Endothelial cell of umbilical vein (primary cell): ENCODE measurements at regions not wholly inside any gene's neighbourhood (a gene's known extent, or its start where the extent isn't known, plus 50 kb on each side); places are given as distances from the start of the nearest gene placed in this dataset.

Experiments used
- BruUV-seq: library from RNA; stranded (reverse); fragments of 400-500 nt; replicated peaks from 2 replicates; lab custom pipeline; 2021; lab: Mats Ljungman, UMichigan
- CTCF ChIA-PET: fragments of 300-600, 350-600 bp; sonication (Branson Sonifier 250); formaldehyde crosslinking; loops from one replicate; lab custom pipeline; 2021; ENCODE audit warnings: antibody characterized with exemption, inconsistent platforms; lab: Charles Lee
- POLR2A ChIA-PET: fragments of 300-600, 350-600 bp; sonication (Branson Sonifier 250); formaldehyde crosslinking; loops from one replicate; lab custom pipeline; 2021; ENCODE audit warnings: antibody characterized with exemption, inconsistent platforms; lab: Charles Lee
- DNase-seq: peaks from one replicate; pipeline ENCODE4 v3.0.0-alpha.2; 2011; ENCODE audit warnings: low read depth, low spot score
- FAIRE-seq: peaks from 2 replicates; lab custom pipeline; 2011; peaks lifted over from hg19 to GRCh38; lab: Jason Lieb, UNC
- H2AFZ ChIP-seq: 2 replicates; pipeline ENCODE4 v1.6.0; 2012; ENCODE audit warnings: low read depth, low read length, control low read depth, inconsistent platforms
- H3K27ac ChIP-seq: 2 replicates; pipeline ENCODE4 v1.5.1; 2011; ENCODE audit warnings: low read depth, mild to moderate bottlenecking, control low read depth, low read length, moderate library complexity; ENCODE audit not compliant: insufficient read depth
- H3K27me3 ChIP-seq, 2 experiments: 2 replicates each; pipeline versions ENCODE4 v1.6.0 to v1.6.1; 2011; ENCODE audit warnings: low read length in 2 of 2, mixed read lengths in 1 of 2; ENCODE audit not compliant: control insufficient read depth in 2 of 2, insufficient read depth in 2 of 2
- H3K36me3 ChIP-seq, 2 experiments: 2 replicates in 1 of 2; 3 replicates in 1 of 2; pipeline ENCODE4 v1.5.1; 2011; ENCODE audit warnings: low read length in 2 of 2, mild to moderate bottlenecking in 1 of 2, moderate library complexity in 1 of 2; ENCODE audit not compliant: control insufficient read depth in 2 of 2, insufficient read depth in 2 of 2; ENCODE audit errors: extremely low read depth in 1 of 2
- H3K4me1 ChIP-seq: 3 replicates; pipeline ENCODE4 v1.5.1; 2011; ENCODE audit warnings: mild to moderate bottlenecking, low read length; ENCODE audit not compliant: control insufficient read depth, insufficient read depth; ENCODE audit errors: extremely low read depth
- H3K4me2 ChIP-seq: 2 replicates; pipeline ENCODE4 v1.6.1; 2011; ENCODE audit warnings: low read length, control low read depth, mixed read lengths; ENCODE audit not compliant: insufficient read depth
- H3K4me3 ChIP-seq, 3 experiments: fragments of 200-600 bp in 1 of 3; sonication (generic), shearing (Covaris generic) in 1 of 3; replicated peaks in 1 of 3; 2 replicates each; pipeline ENCODE4 v1.5.1; 2011 to 2016; ENCODE audit warnings: control low read depth in 3 of 3, low read length in 3 of 3, mild to moderate bottlenecking in 2 of 3, inconsistent platforms in 1 of 3, low read depth in 1 of 3, moderate library complexity in 1 of 3; ENCODE audit not compliant: insufficient read depth in 1 of 3
- H3K79me2 ChIP-seq: 2 replicates; pipeline ENCODE4 v1.6.0; 2012; ENCODE audit warnings: low read length, inconsistent platforms; ENCODE audit not compliant: control insufficient read depth, insufficient read depth
- H3K9ac ChIP-seq: replicated peaks from 2 replicates; pipeline ENCODE3; 2011; ENCODE audit warnings: low read length, control low read depth; ENCODE audit not compliant: insufficient read depth; ENCODE audit errors: extremely low read depth
- H3K9me1 ChIP-seq: replicated peaks from 3 replicates; pipeline ENCODE4 v1.6.0; 2011; ENCODE audit warnings: mild to moderate bottlenecking, low read length; ENCODE audit not compliant: control insufficient read depth, insufficient read depth; ENCODE audit errors: extremely low read depth
- H3K9me3 ChIP-seq: replicated peaks from 2 replicates; pipeline ENCODE4 v1.5.1; 2012; ENCODE audit warnings: low read length, inconsistent platforms; ENCODE audit not compliant: control insufficient read depth, insufficient read depth
- H4K20me1 ChIP-seq: replicated peaks from 2 replicates; pipeline ENCODE3; 2011; ENCODE audit warnings: mild to moderate bottlenecking, low read length; ENCODE audit not compliant: control insufficient read depth, insufficient read depth; ENCODE audit errors: extremely low read depth
- CTCF ChIP-seq, 2 donors: IDR thresholded peaks; 1 replicate in 1 of 2; 2 replicates in 1 of 2; pipeline ENCODE4 v1.5.1; 2011; ENCODE audit warnings: low read length in 2 of 2, mild to moderate bottlenecking in 2 of 2, moderate library complexity in 2 of 2, control low read depth in 1 of 2, inconsistent platforms in 1 of 2, low read depth in 1 of 2; ENCODE audit not compliant: insufficient read depth in 1 of 2; ENCODE audit errors: extremely low read depth in 1 of 2
- EZH2 ChIP-seq: IDR thresholded peaks from 2 replicates; pipeline ENCODE4 v1.6.1; 2012; ENCODE audit warnings: borderline replicate concordance, low read depth, mild to moderate bottlenecking, moderate library complexity, low read length, inconsistent platforms; ENCODE audit not compliant: severe bottlenecking
- GATA2 ChIP-seq: IDR thresholded peaks from 2 replicates; pipeline ENCODE4 v1.7.0; 2011; ENCODE audit warnings: low read depth, mild to moderate bottlenecking, moderate library complexity, mixed read lengths, low read length; ENCODE audit not compliant: insufficient read length, insufficient read depth
- MAX ChIP-seq: IDR thresholded peaks from 2 replicates; pipeline ENCODE4 v1.6.1; 2011; ENCODE audit not compliant: insufficient read depth, insufficient read length
- dilution Hi-C: fragments of 300-500 bp; cut with MboI; formaldehyde crosslinking; loops from one replicate; pipeline ENCODE4 v1.15.0; 2019; ENCODE audit warnings: low sequenced_read_pairs; ENCODE audit not compliant: extremely low pct_ligation_motif_present
- intact Hi-C: fragments of 100-400 bp; cut with micrococcal nuclease; formaldehyde crosslinking; loops from one replicate; pipeline ENCODE4 v1.10.0; 2022

DNA sequence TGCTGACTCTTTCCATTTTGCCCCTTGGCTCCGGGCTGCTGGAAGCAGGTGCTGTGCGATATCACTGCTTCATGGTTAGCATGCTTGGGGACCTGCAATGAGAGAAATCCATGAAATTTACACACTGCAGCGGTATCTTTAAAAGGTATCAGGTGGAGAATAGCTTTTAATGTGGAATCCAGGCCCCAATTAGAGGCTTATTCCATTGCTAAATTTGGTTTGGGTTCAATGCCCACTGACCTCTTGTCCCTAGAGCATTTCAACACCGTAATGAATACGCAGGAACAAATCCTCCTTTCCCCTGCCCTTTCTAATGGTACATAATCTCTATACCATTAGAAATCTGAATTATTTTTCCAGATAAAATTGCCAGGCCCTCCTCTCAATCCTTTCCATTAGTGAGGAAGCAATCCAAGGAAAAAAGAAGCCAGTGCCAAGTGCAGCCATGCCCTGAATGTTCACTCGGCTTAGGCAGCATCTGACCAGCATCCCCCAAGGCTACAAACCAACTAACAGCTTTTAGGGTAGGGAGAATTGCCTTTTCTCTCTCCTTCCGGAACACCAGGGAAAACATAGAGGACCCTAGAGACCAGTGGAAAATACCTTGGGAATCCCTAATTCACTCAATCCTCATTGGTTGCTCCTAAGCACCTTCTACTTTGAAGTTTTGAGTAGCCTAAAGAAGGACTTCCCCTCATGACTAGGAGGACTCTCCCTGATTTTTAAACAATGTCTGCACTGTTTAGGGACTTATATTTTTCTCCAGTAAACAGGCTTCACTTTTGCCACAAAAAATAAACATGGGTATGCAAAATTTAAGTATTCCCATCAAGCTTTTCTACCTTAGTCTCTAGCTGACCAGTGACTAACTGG is 143.1 kb downstream of the QRSL1 start:
- FAIRE-seq (no peak), DNase-seq (no peak)
- no peaks in the 10 kb centered on the region for H3K79me2 ChIP-seq
- no peak overlapping the region for H2AFZ ChIP-seq
- no peak overlapping the region for H3K4me2 ChIP-seq
- H3K4me1 ChIP-seq = no peaks in the 10 kb centered on the region
- BruUV-seq = no TSS peak
- dilution Hi-C loops (no loop called here), intact Hi-C loops (no loop called here)
- ChIA-PET CTCF (interaction anchor here (1.1 kb wide), 1 partner anchor 19 kb away, joined by 3 read pairs; no protein-coding TSS in a partner anchor), POLR2A (no interaction called here)
- no peak overlapping the region for H3K4me3 ChIP-seq
- H3K9ac ChIP-seq = no peak overlapping the region
- no peak overlapping the region for H3K27ac ChIP-seq
- no peaks in the 10 kb centered on the region for H3K9me3 ChIP-seq
- no peak for TF ChIP-seq GATA2
- no peak for TF ChIP-seq MAX
- TF ChIP-seq CTCF (IDR thresholded peaks at IDR 0.05; ENCODE audit: extremely low read depth in 1 of 2, insufficient read depth in 1 of 2, low read depth in 1 of 2, low read length in 2 of 2) = no peak
- no peak for TF ChIP-seq EZH2
- H4K20me1 ChIP-seq = no peaks in the 10 kb centered on the region
- H3K9me1 ChIP-seq = no peaks in the 10 kb centered on the region
- H3K36me3 ChIP-seq = no peaks in the 10 kb centered on the region
- H3K27me3 ChIP-seq = no peaks in the 10 kb centered on the region
